ENCODE measurements at regions not wholly inside any gene's neighbourhood (a gene's known extent, or its start where the extent isn't known, plus 50 kb on each side); places are given as distances from the start of the nearest gene placed in this dataset.
"Not testable (repeated sequence)": the region's sequence is repeated elsewhere in the genome, so short reads cannot be mapped to it uniquely, and the experiment has no call there.

GRCh38 chr9:29183971-29184370 lies 1610.7 kb upstream of the C9orf72 start:
- ChIA-PET CTCF (no interaction called here), POLR2A (no interaction called here)
- TF ChIP-seq, protein P1, sequence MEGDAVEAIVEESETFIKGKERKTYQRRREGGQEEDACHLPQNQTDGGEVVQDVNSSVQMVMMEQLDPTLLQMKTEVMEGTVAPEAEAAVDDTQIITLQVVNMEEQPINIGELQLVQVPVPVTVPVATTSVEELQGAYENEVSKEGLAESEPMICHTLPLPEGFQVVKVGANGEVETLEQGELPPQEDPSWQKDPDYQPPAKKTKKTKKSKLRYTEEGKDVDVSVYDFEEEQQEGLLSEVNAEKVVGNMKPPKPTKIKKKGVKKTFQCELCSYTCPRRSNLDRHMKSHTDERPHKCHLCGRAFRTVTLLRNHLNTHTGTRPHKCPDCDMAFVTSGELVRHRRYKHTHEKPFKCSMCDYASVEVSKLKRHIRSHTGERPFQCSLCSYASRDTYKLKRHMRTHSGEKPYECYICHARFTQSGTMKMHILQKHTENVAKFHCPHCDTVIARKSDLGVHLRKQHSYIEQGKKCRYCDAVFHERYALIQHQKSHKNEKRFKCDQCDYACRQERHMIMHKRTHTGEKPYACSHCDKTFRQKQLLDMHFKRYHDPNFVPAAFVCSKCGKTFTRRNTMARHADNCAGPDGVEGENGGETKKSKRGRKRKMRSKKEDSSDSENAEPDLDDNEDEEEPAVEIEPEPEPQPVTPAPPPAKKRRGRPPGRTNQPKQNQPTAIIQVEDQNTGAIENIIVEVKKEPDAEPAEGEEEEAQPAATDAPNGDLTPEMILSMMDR (IDR thresholded peaks at IDR 0.05; ENCODE audit: control extremely low read depth, extremely low read depth, low read depth, missing control alignments): no peak
- no peak for DNase-seq (ENCODE audit: extremely low spot score)

DNA sequence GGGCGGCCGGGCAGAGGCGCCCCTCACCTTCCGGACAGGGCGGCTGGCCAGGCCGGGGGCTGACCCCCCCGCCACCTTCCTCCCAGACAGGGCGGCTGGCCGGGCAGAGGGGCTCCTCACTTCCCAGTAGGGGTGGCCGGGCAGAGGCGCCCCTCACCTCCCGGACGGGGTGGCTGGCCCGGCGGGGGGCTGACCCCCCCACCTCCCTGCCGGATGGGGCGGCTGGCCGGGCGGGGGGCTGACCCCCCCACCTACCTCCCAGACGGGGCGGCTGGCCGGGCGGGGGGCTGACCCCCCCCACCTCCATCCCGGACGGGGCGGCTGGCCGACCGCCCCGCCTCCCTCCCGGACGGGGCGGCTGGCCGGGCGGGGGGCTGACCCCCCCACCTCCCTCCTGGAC lies 1615.5 kb upstream of the C9orf72 start:
- CTCF ChIA-PET; POLR2A ChIA-PET; DNase-seq (ENCODE audit: extremely low spot score): not testable (repeated sequence)

- CTCF ChIA-PET; DNase-seq (ENCODE audit: extremely low spot score); POLR2A ChIA-PET: not testable (repeated sequence)
These were observed 1615.9 kb upstream of the C9orf72 start for GRCh38 chr9:29189221-29189620.

DNA sequence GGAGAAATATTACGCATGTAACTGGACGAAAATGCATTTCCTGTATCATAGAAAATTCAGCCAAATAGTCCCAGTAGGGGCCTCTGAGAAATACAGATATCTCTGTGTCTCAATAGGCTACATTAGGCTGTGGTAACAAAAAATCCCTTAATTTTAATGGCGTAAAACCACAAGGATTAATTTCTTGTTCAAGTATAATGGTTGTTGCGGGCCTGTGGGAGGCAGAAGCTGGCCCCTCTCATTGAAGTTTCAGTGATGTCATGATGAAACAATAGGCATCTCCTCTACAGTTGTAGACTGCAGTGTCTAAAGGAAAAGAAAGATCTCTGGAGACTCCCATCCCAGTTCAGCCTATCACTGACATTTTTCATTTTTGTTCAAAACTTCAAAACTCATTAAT lies 1625.6 kb upstream of the C9orf72 start:
- ChIA-PET POLR2A (no interaction called here), CTCF (no interaction called here)
- DNase-seq (ENCODE audit: extremely low spot score): no peak
- TF ChIP-seq, protein P1 (IDR thresholded peaks at IDR 0.05; ENCODE audit: control extremely low read depth, extremely low read depth, low read depth, missing control alignments): no peak

- no peak for DNase-seq (ENCODE audit: extremely low spot score)
- TF ChIP-seq, protein P1 (IDR thresholded peaks at IDR 0.05; ENCODE audit: control extremely low read depth, extremely low read depth, low read depth, missing control alignments): no peak
- CTCF ChIA-PET: no interaction called here
- POLR2A ChIA-PET: no interaction called here
These were observed 1626.7 kb upstream of the C9orf72 start for GRCh38 chr9:29199975-29200374.

GRCh38 chr9:29200650-29201049 lies 1627.4 kb upstream of the C9orf72 start:
- POLR2A ChIA-PET: no interaction called here
- no peak for DNase-seq (ENCODE audit: extremely low spot score)
- CTCF ChIA-PET: no interaction called here
- TF ChIP-seq, protein P1 (IDR thresholded peaks at IDR 0.05; ENCODE audit: control extremely low read depth, extremely low read depth, low read depth, missing control alignments): no peak

- CTCF ChIA-PET: no interaction called here
- POLR2A ChIA-PET: no interaction called here
- no peak for DNase-seq (ENCODE audit: extremely low spot score)
- TF ChIP-seq, protein P1 (IDR thresholded peaks at IDR 0.05; ENCODE audit: control extremely low read depth, extremely low read depth, low read depth, missing control alignments): no peak
These were observed 1630.1 kb upstream of the C9orf72 start for GRCh38 chr9:29203244-29203930.

DNA sequence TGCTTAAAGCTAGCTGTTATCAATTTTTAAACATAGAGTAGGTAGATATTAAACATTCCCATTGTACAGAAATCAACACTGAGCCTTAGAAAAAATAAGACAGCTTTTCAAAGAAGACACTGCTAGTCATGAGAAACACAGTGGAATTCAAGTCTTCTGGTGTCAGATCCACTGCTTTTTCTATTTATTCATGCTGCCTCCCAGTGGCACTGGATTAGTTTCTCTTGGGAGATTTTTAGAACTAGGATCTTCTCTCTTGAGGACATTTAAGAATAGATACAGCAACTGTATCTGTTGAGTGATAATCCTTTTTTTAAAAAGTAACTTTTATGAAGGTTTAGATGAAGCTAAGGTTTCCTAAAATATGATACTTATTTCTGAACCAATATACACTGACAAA lies 1635.4 kb upstream of the C9orf72 start:
- DNase-seq (ENCODE audit: extremely low spot score): no peak
- TF ChIP-seq, protein P1 (IDR thresholded peaks at IDR 0.05; ENCODE audit: control extremely low read depth, extremely low read depth, low read depth, missing control alignments): no peak
- ChIA-PET CTCF (no interaction called here), POLR2A (no interaction called here)

All from GM10248 (cell line).